ENCODE measurements at regions not wholly inside any gene's neighbourhood (a gene's known extent, or its start where the extent isn't known, plus 50 kb on each side); places are given as distances from the start of the nearest gene placed in this dataset.
"Not testable (repeated sequence)": the region's sequence is repeated elsewhere in the genome, so short reads cannot be mapped to it uniquely, and the experiment has no call there.

GRCh38 chrX:791479-792034 lies 161.0 kb downstream of the SHOX start:
- DNase-seq = no peak

- DNase-seq = no peak
Measured at GRCh38 chrX:790783-791360, 160.3 kb downstream of the SHOX start.

GRCh38 chrX:790041-790506 lies 159.5 kb downstream of the SHOX start:
- DNase-seq = no peak

GRCh38 chrX:789096-789495 lies 158.5 kb downstream of the SHOX start:
- no peak for DNase-seq

GRCh38 chrX:786441-786881 lies 155.9 kb downstream of the SHOX start:
- DNase-seq = no peak

- DNase-seq = no peak
Measured at GRCh38 chrX:784829-785228, 154.2 kb downstream of the SHOX start.

- DNase-seq = no peak
Measured at GRCh38 chrX:781224-782204, 150.9 kb downstream of the SHOX start.

GRCh38 chrX:776529-777230 lies 146.1 kb downstream of the SHOX start:
- DNase-seq = no peak

GRCh38 chrX:776061-776460 lies 145.5 kb downstream of the SHOX start:
- no peak for DNase-seq

GRCh38 chrX:774536-774935 lies 143.9 kb downstream of the SHOX start:
- DNase-seq = no peak

GRCh38 chrX:773292-774025 lies 142.9 kb downstream of the SHOX start:
- no peak for DNase-seq

- no peak for DNase-seq
Measured at GRCh38 chrX:771536-771935, 140.9 kb downstream of the SHOX start.

- no peak for DNase-seq
Measured at GRCh38 chrX:769796-770195, 139.2 kb downstream of the SHOX start.

- no peak for DNase-seq
Measured at GRCh38 chrX:768596-768995, 138.0 kb downstream of the SHOX start.

- no peak for DNase-seq
Measured at GRCh38 chrX:758917-759316, 128.3 kb downstream of the SHOX start.

- DNase-seq = no peak
Measured at GRCh38 chrX:750812-751211, 120.2 kb downstream of the SHOX start.

GRCh38 chrX:750263-750662 lies 119.7 kb downstream of the SHOX start:
- DNase-seq = no peak

GRCh38 chrX:747176-747575 lies 116.6 kb downstream of the SHOX start:
- DNase-seq = no peak

GRCh38 chrX:739611-740010 lies 109.0 kb downstream of the SHOX start:
- no peak for DNase-seq

- not testable (repeated sequence) for DNase-seq
Measured at GRCh38 chrX:737021-737420, 106.4 kb downstream of the SHOX start.

GRCh38 chrX:734362-734761 lies 103.8 kb downstream of the SHOX start:
- DNase-seq = no peak

GRCh38 chrX:733961-734360 lies 103.4 kb downstream of the SHOX start:
- DNase-seq = no peak

Data from occipital lobe (tissue), 1 donor.